Adrenal gland (tissue), 9 donors: ENCODE measurements at regions not wholly inside any gene's neighbourhood (a gene's known extent, or its start where the extent isn't known, plus 50 kb on each side); places are given as distances from the start of the nearest gene placed in this dataset.
"Not testable (repeated sequence)": the region's sequence is repeated elsewhere in the genome, so short reads cannot be mapped to it uniquely, and the experiment has no call there.

ENCODE experiments used
- DNase-seq, 7 donors: peaks; one replicate each; pipeline ENCODE4 v3.0.0-alpha.2; 2019 to 2020
- H3K27ac ChIP-seq, 5 donors: fragments of 200-600 bp; sonication (generic) in 4 of 5; 1 replicate in 3 of 5; 2 replicates in 2 of 5; pipeline versions ENCODE4 v1.5.1 to v1.8.0; 2016 to 2020; ENCODE audit warnings: mild to moderate bottlenecking in 1 of 5
- H3K27me3 ChIP-seq: fragments of 200-600 bp; 2 replicates; pipeline ENCODE4 v1.8.0; 2021
- H3K36me3 ChIP-seq, 2 donors: fragments of 200-600 bp; replicated peaks in 1 of 2; 1 replicate in 1 of 2; 2 replicates in 1 of 2; pipeline versions ENCODE4 v1.5.1 to v1.8.0; 2018 to 2022
- H3K4me1 ChIP-seq, 2 donors: fragments of 200-600 bp; replicated peaks in 1 of 2; 1 replicate in 1 of 2; 2 replicates in 1 of 2; pipeline versions ENCODE4 v1.5.1 to v1.8.0; 2018 to 2021
- H3K4me3 ChIP-seq, 4 donors: fragments of 200-600 bp; sonication (generic) in 3 of 4; one replicate each; pipeline ENCODE4 v1.5.1; 2016 to 2018
- H3K9me3 ChIP-seq, 3 donors: fragments of 200-600 bp; sonication (generic) in 1 of 3; replicated peaks in 1 of 3; 1 replicate in 2 of 3; 2 replicates in 1 of 3; pipeline versions ENCODE4 v1.5.1 to v1.8.0; 2016 to 2021
- CTCF ChIP-seq, 6 experiments: fragments of 450-650 bp in 4 of 6; fragments of 200-600 bp in 2 of 6; sonication (generic) in 1 of 6; IDR thresholded peaks; 1 replicate in 5 of 6; 2 replicates in 1 of 6; pipeline versions ENCODE4 v1.5.1 to v1.8.0; 2016 to 2021; ENCODE audit warnings: antibody characterized with exemption in 6 of 6, mild to moderate bottlenecking in 2 of 6, moderate library complexity in 1 of 6
- POLR2A ChIP-seq, 2 donors: fragments of 450-650 bp; IDR thresholded peaks; one replicate each; pipeline ENCODE4 v1.6.1; 2017; ENCODE audit warnings: antibody characterized with exemption in 2 of 2, mild to moderate bottlenecking in 2 of 2, moderate library complexity in 1 of 2
- WGBS, 4 donors: extraction: QIAGEN DNeasy Blood & Tissue Kit in 2 of 4; methylation state at CpG; one replicate each; pipeline versions ENCODE4 v1.1.5 to v1.1.7; 2013 to 2017; 5-methylcytosine and 5-hydroxymethylcytosine counted together
- intact Hi-C, 2 donors: fragments of 100-400 bp; cut with DNase I; formaldehyde crosslinking; loops; one replicate each; pipeline versions ENCODE4 v1.14.1 to v1.15.0; 2022 to 2023
- donor health status: healthy with polysubstance abuse.
- donor health status: Bipolar disorder and iron deficiency.
- donor health status: DM: yes; HTN: yes; CAD: no.
- donor health status: DM: no; HTN: no; CAD: no.
- donor health status: DM: no; HTN: no; CAD: no.

GRCh38 chr1:117301901-117302300 lies 65.3 kb upstream of the MAN1A2 start:
- intact Hi-C loops: no loop called here
- Histone ChIP-seq H3K36me3 (no peaks in the 10 kb centered on the region), H3K4me3 (no peak overlapping the region), H3K9me3 (no peaks in the 10 kb centered on the region), H3K27ac (no peak overlapping the region), H3K4me1 (no peaks in the 10 kb centered on the region), H3K27me3 (no peaks in the 10 kb centered on the region)
- 62 to 78% (median 65%) methylated on average over 1 of the region's 1 CpG for WGBS, 4 donors
- no peak for DNase-seq
- TF ChIP-seq POLR2A (IDR thresholded peaks at IDR 0.05) (no peak), CTCF (IDR thresholded peaks at IDR 0.05) (no peak)

GRCh38 chr1:117300183-117300582 lies 67.1 kb upstream of the MAN1A2 start:
- DNase-seq, H3K4me3 ChIP-seq, H3K4me1 ChIP-seq, H3K27ac ChIP-seq, H3K27me3 ChIP-seq, H3K9me3 ChIP-seq, H3K36me3 ChIP-seq, intact Hi-C loops: not testable (repeated sequence)
- WGBS, 4 donors: 68 to 86% (median 76%) methylated on average over 6 of the region's 6 CpGs

GRCh38 chr1:117295001-117295400 lies 72.2 kb upstream of the MAN1A2 start:
- TF ChIP-seq POLR2A (IDR thresholded peaks at IDR 0.05) (no peak), CTCF (IDR thresholded peaks at IDR 0.05) (no peak)

GRCh38 chr1:117290890-117291289 lies 76.4 kb upstream of the MAN1A2 start:
- intact Hi-C loops: no loop called here
- Histone ChIP-seq H3K4me3 (no peak overlapping the region), H3K9me3 (no peaks in the 10 kb centered on the region), H3K36me3 (no peaks in the 10 kb centered on the region), H3K27me3 (no peaks in the 10 kb centered on the region), H3K27ac (no peak overlapping the region), H3K4me1 (no peaks in the 10 kb centered on the region)
- TF ChIP-seq CTCF (IDR thresholded peaks at IDR 0.05) (no peak), POLR2A (IDR thresholded peaks at IDR 0.05) (no peak)
- DNase-seq: no peak

More at GRCh38 chr1:117295001-117295400, 72.2 kb upstream of the MAN1A2 start:
- no peaks in the 10 kb centered on the region for H3K36me3 ChIP-seq
- no peak overlapping the region for H3K27ac ChIP-seq
- no peak for DNase-seq
- H3K4me1 ChIP-seq: no peaks in the 10 kb centered on the region
- H3K27me3 ChIP-seq: no peaks in the 10 kb centered on the region
- no peak overlapping the region for H3K4me3 ChIP-seq
- intact Hi-C loops: no loop called here
- 69 to 91% (median 90%) methylated on average over 2 of the region's 2 CpGs for WGBS, 4 donors
- H3K9me3 ChIP-seq: no peaks in the 10 kb centered on the region

- TF ChIP-seq POLR2A (IDR thresholded peaks at IDR 0.05) (no peak), CTCF (IDR thresholded peaks at IDR 0.05) (no peak)
- intact Hi-C loops: loop anchor here (10.0 kb wide), 2 partner anchors 165 to 225 kb away; partner anchors contain the start of genes TRIM45 (in 1 of the 2) and TTF2 (in 1 of the 2)
Measured at GRCh38 chr1:117289316-117289870, 77.9 kb upstream of the MAN1A2 start.

More at GRCh38 chr1:117289316-117289870, 77.9 kb upstream of the MAN1A2 start:
- H3K4me1 ChIP-seq: no peaks in the 10 kb centered on the region
- WGBS, 4 donors: 78 to 91% (median 82%) methylated on average over 3 of the region's 3 CpGs
- H3K27ac ChIP-seq: no peak overlapping the region
- H3K36me3 ChIP-seq: no peaks in the 10 kb centered on the region
- H3K27me3 ChIP-seq: no peaks in the 10 kb centered on the region
- H3K4me3 ChIP-seq: no peak overlapping the region
- no peak for DNase-seq
- H3K9me3 ChIP-seq: no peaks in the 10 kb centered on the region
